CD4-positive, CD25-positive, alpha-beta regulatory T cell (primary cell): ENCODE measurements at regions not wholly inside any gene's neighbourhood (a gene's known extent, or its start where the extent isn't known, plus 50 kb on each side); places are given as distances from the start of the nearest gene placed in this dataset.

Source experiments
- ATAC-seq, 2 donors: fragments of 150-1000 bp; cut with Tn5 transposase; one replicate each; pipeline ENCODE4 v1.10.0; 2021; ENCODE audit warnings: low read depth in 2 of 2, moderate number of reproducible peaks in 2 of 2, moderate library complexity in 1 of 2
- DNase-seq, 3 donors: peaks; one replicate each; pipeline versions ENCODE4 v3.0.0 to v3.0.0-alpha.2; 2012 to 2022; ENCODE audit warnings: mixed read lengths in 1 of 3
- H3K27ac ChIP-seq: one replicate; pipeline ENCODE4 v1.7.0; 2013; ENCODE audit warnings: mild to moderate bottlenecking, low read length; ENCODE audit not compliant: insufficient read depth, poor library complexity, severe bottlenecking
- H3K27me3 ChIP-seq: one replicate; pipeline ENCODE4 v1.7.0; 2013; ENCODE audit warnings: low read length; ENCODE audit not compliant: control insufficient read depth, insufficient read depth
- H3K36me3 ChIP-seq: one replicate; pipeline ENCODE4 v1.7.0; 2013; ENCODE audit warnings: mild to moderate bottlenecking, low read length, moderate library complexity; ENCODE audit not compliant: control insufficient read depth, insufficient read depth
- H3K4me1 ChIP-seq: 2 replicates; pipeline ENCODE4 v1.7.0; 2013; ENCODE audit warnings: mild to moderate bottlenecking, low read length; ENCODE audit not compliant: insufficient read depth, control insufficient read depth, poor library complexity, severe bottlenecking
- H3K4me3 ChIP-seq: one replicate; pipeline ENCODE4 v1.7.0; 2013; ENCODE audit warnings: low read depth, mild to moderate bottlenecking, low read length, moderate library complexity
- H3K9me3 ChIP-seq, 2 experiments: 1 replicate in 1 of 2; 2 replicates in 1 of 2; pipeline ENCODE4 v1.7.0; 2013; ENCODE audit warnings: low read length in 2 of 2, mild to moderate bottlenecking in 1 of 2, moderate library complexity in 1 of 2; ENCODE audit not compliant: control insufficient read depth in 2 of 2
- H3K27ac Mint-ChIP-seq, 3 donors: one replicate each; pipeline ENCODE4 v1.8.0; 2020 to 2022; ENCODE audit warnings: mild to moderate bottlenecking in 3 of 3, mixed read lengths in 3 of 3, moderate library complexity in 2 of 3
- H3K27me3 Mint-ChIP-seq: one replicate; pipeline ENCODE4 v1.8.0; 2022; ENCODE audit warnings: mild to moderate bottlenecking, mixed read lengths
- H3K36me3 Mint-ChIP-seq: one replicate; pipeline ENCODE4 v1.8.0; 2020; ENCODE audit warnings: mixed read lengths
- H3K4me1 Mint-ChIP-seq, 4 donors: one replicate each; pipeline ENCODE4 v1.8.0; 2020 to 2022; ENCODE audit warnings: mixed read lengths in 4 of 4, mild to moderate bottlenecking in 1 of 4
- H3K4me3 Mint-ChIP-seq, 4 donors: one replicate each; pipeline ENCODE4 v1.8.0; 2020 to 2022; ENCODE audit warnings: mild to moderate bottlenecking in 4 of 4, mixed read lengths in 4 of 4, moderate library complexity in 3 of 4
- H3K9me3 Mint-ChIP-seq, 7 donors: one replicate each; pipeline ENCODE4 v1.8.0; 2020 to 2022; ENCODE audit warnings: mixed read lengths in 7 of 7, mild to moderate bottlenecking in 3 of 7, moderate library complexity in 2 of 7

- peaks cover 6% of the 10 kb centered on the region for H3K27me3 Mint-ChIP-seq
- Histone ChIP-seq H3K27me3 (no peaks in the 10 kb centered on the region), H3K4me3 (no peak overlapping the region), H3K9me3 (no peaks in the 10 kb centered on the region), H3K36me3 (no peaks in the 10 kb centered on the region), H3K4me1 (no peaks in the 10 kb centered on the region), H3K27ac (no peak overlapping the region)
- H3K4me3 Mint-ChIP-seq = no peak overlapping the region
- no peak for ATAC-seq
- H3K36me3 Mint-ChIP-seq = no peaks in the 10 kb centered on the region
- no peak overlapping the region for H3K27ac Mint-ChIP-seq
- peaks cover 0 to 2% (median 0%) of the 10 kb centered on the region in 7 donors for H3K9me3 Mint-ChIP-seq
- H3K4me1 Mint-ChIP-seq = no peaks in the 10 kb centered on the region
- no peak for DNase-seq
Observed at GRCh38 chr3:178465260-178466180, 70.7 kb upstream of the KCNMB2 start.

DNA sequence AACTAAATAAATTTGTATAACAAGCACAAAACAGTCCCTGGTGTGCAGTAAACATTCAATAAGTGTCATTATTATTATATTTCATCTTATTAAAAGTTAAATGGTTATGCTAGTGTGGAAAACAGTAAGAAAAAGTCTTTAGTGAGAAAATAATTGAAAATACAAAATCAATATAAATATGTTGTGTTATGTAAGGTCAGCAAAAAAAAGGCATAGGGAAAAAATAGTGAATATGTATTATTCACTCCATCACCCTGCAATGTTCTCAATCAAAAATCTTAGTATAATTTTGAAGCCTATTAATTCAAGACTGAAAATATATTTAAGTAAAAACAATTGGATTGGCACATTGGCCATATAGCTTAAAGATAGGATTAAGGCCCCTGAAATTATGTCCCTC lies 63.3 kb upstream of the KCNMB2 start:
- Mint-ChIP-seq H3K27me3 (no peaks in the 10 kb centered on the region), H3K4me1 (no peaks in the 10 kb centered on the region), H3K27ac (no peak overlapping the region), H3K36me3 (no peaks in the 10 kb centered on the region), H3K4me3 (no peak overlapping the region), H3K9me3 (peaks cover 0 to 1% (median 0%) of the 10 kb centered on the region in 7 donors)
- Histone ChIP-seq H3K36me3 (no peaks in the 10 kb centered on the region), H3K27ac (no peak overlapping the region), H3K9me3 (no peaks in the 10 kb centered on the region), H3K4me3 (no peak overlapping the region), H3K27me3 (no peaks in the 10 kb centered on the region), H3K4me1 (no peaks in the 10 kb centered on the region)
- ATAC-seq = no peak
- DNase-seq = no peak

DNA sequence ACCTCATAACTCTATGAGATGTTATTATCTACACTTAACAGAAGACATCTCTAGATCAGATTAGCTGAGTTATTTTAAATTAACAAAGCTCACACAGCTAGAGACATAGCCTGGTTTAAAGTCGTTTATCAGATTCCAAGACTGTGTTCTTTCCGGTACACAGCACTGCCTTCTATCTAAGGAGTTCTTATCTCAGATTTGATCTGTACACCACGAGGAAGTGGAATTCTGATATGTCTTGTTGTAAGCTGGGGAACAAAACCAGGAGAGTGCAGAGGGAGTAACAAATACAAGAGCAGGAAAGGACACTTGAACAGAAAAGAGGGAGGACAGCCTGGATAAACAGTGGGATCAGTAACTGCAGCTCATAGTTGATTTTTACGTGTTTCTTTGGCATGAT lies 61.7 kb upstream of the KCNMB2 start:
- Histone ChIP-seq H3K27me3 (no peaks in the 10 kb centered on the region), H3K4me3 (no peak overlapping the region), H3K4me1 (no peaks in the 10 kb centered on the region), H3K27ac (no peak overlapping the region), H3K9me3 (no peaks in the 10 kb centered on the region), H3K36me3 (no peaks in the 10 kb centered on the region)
- Mint-ChIP-seq H3K9me3 (peaks cover 0 to 1% (median 0%) of the 10 kb centered on the region in 7 donors), H3K27me3 (no peaks in the 10 kb centered on the region), H3K4me3 (no peak overlapping the region), H3K27ac (no peak overlapping the region), H3K4me1 (no peaks in the 10 kb centered on the region), H3K36me3 (no peaks in the 10 kb centered on the region)
- no peak for DNase-seq
- ATAC-seq = no peak

GRCh38 chr3:178475062-178475461 lies 61.2 kb upstream of the KCNMB2 start:
- Histone ChIP-seq H3K36me3 (no peaks in the 10 kb centered on the region), H3K4me3 (no peak overlapping the region), H3K9me3 (no peaks in the 10 kb centered on the region), H3K27ac (no peak overlapping the region), H3K27me3 (no peaks in the 10 kb centered on the region), H3K4me1 (no peaks in the 10 kb centered on the region)
- ATAC-seq (no peak), DNase-seq (no peak)
- Mint-ChIP-seq H3K36me3 (no peaks in the 10 kb centered on the region), H3K27ac (no peak overlapping the region), H3K9me3 (peaks cover 0 to 1% (median 0%) of the 10 kb centered on the region in 7 donors), H3K4me1 (no peaks in the 10 kb centered on the region), H3K27me3 (no peaks in the 10 kb centered on the region), H3K4me3 (no peak overlapping the region)

- Mint-ChIP-seq H3K27me3 (no peaks in the 10 kb centered on the region), H3K27ac (no peak overlapping the region), H3K9me3 (peaks cover 0 to 4% (median 0%) of the 10 kb centered on the region in 7 donors), H3K4me1 (no peaks in the 10 kb centered on the region), H3K36me3 (no peaks in the 10 kb centered on the region), H3K4me3 (no peak overlapping the region)
- Histone ChIP-seq H3K27ac (no peak overlapping the region), H3K9me3 (no peaks in the 10 kb centered on the region), H3K4me1 (no peaks in the 10 kb centered on the region), H3K36me3 (no peaks in the 10 kb centered on the region), H3K27me3 (no peaks in the 10 kb centered on the region), H3K4me3 (no peak overlapping the region)
- no peak for ATAC-seq
- no peak for DNase-seq
Observed at GRCh38 chr3:178476886-178477285, 59.4 kb upstream of the KCNMB2 start.

GRCh38 chr3:178479446-178479845 lies 56.8 kb upstream of the KCNMB2 start:
- DNase-seq (no peak), ATAC-seq (no peak)
- H3K4me3 Mint-ChIP-seq = no peak overlapping the region
- Histone ChIP-seq H3K4me3 (no peak overlapping the region), H3K36me3 (no peaks in the 10 kb centered on the region), H3K27me3 (no peaks in the 10 kb centered on the region), H3K9me3 (no peaks in the 10 kb centered on the region), H3K27ac (no peak overlapping the region), H3K4me1 (no peaks in the 10 kb centered on the region)
- H3K9me3 Mint-ChIP-seq = peaks cover 0 to 4% (median 0%) of the 10 kb centered on the region in 7 donors
- H3K27ac Mint-ChIP-seq = no peak overlapping the region
- H3K36me3 Mint-ChIP-seq = no peaks in the 10 kb centered on the region
- H3K27me3 Mint-ChIP-seq = no peaks in the 10 kb centered on the region
- H3K4me1 Mint-ChIP-seq = no peaks in the 10 kb centered on the region

DNA sequence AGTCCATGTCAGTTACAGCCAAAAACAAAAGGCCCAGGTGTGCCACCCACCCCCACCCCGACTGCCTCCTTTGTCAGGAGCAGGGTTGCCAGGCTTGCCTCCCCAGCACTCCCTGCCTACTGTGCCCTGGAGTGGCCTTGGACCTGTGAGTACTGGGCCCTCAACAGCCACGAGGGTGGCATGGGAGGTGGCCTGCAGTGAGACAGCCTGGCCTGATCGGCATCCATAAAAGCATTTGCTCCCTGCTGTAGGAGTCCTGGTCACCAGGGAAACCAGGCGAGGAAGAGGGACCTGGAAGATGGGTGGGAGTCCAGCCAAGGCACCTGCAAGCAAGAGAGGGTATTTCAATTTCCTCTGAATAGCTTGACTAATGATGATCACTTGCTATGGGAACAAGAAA lies 56.4 kb upstream of the KCNMB2 start:
- Mint-ChIP-seq H3K27ac (no peak overlapping the region), H3K4me1 (no peaks in the 10 kb centered on the region), H3K36me3 (no peaks in the 10 kb centered on the region), H3K4me3 (no peak overlapping the region), H3K9me3 (peaks cover 0 to 3% (median 0%) of the 10 kb centered on the region in 7 donors), H3K27me3 (no peaks in the 10 kb centered on the region)
- ATAC-seq (no peak), DNase-seq (no peak)
- Histone ChIP-seq H3K4me3 (no peak overlapping the region), H3K27me3 (no peaks in the 10 kb centered on the region), H3K4me1 (no peaks in the 10 kb centered on the region), H3K9me3 (no peaks in the 10 kb centered on the region), H3K36me3 (no peaks in the 10 kb centered on the region), H3K27ac (no peak overlapping the region)

GRCh38 chr3:178480274-178480673 lies 56.0 kb upstream of the KCNMB2 start:
- Mint-ChIP-seq H3K27ac (no peak overlapping the region), H3K4me3 (no peak overlapping the region), H3K4me1 (no peaks in the 10 kb centered on the region), H3K36me3 (no peaks in the 10 kb centered on the region), H3K27me3 (no peaks in the 10 kb centered on the region), H3K9me3 (peaks cover 0 to 3% (median 0%) of the 10 kb centered on the region in 7 donors)
- Histone ChIP-seq H3K27ac (no peak overlapping the region), H3K27me3 (no peaks in the 10 kb centered on the region), H3K4me3 (no peak overlapping the region), H3K4me1 (no peaks in the 10 kb centered on the region), H3K36me3 (no peaks in the 10 kb centered on the region), H3K9me3 (no peaks in the 10 kb centered on the region)
- ATAC-seq (no peak), DNase-seq (no peak)
